Thyroid gland (tissue), 4 donors: ENCODE measurements at regions not wholly inside any gene's neighbourhood (a gene's known extent, or its start where the extent isn't known, plus 50 kb on each side); places are given as distances from the start of the nearest gene placed in this dataset.

Source experiments
- POLR2A ChIP-seq, 2 donors: fragments of 450-650 bp; IDR thresholded peaks; one replicate each; pipeline ENCODE4 v1.6.1; 2017; ENCODE audit warnings: antibody characterized with exemption in 2 of 2, mild to moderate bottlenecking in 2 of 2, moderate library complexity in 1 of 2
- TF ChIP-seq, protein P1 (sequence below), 6 experiments: fragments of 200-600 bp in 3 of 6; fragments of 450-650 bp in 3 of 6; sonication (generic) in 3 of 6; IDR thresholded peaks; one replicate each; pipeline ENCODE4 v1.5.1; 2016 to 2019; ENCODE audit warnings: antibody characterized with exemption in 6 of 6, mild to moderate bottlenecking in 2 of 6, inconsistent platforms in 1 of 6, moderate library complexity in 1 of 6

DNA sequence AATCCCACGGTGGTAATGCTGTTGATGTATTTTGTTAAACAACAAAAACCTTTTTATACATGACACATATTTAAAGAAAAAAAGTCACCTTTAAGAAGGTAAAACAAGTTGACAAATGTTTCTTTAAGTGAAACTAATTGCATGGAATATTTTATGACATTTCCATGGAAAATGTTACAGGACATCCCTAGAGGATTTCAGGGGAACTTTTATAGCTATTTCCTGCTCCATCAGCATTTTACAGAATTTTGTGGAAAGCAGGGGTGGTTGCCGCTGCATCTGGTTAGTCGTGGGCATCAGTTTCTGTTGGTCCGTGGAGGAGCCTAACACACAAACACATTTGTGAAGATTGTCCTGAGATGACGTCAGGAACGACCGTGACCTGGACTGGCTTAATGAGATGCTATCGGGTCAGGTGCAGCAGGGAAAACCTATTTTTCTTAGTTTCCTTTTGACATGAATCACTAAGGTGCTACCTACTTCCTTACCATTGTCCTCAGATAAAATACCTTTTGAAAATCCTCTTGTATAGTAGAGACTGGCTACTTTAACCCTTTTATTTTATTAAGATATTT, 305.1 kb downstream of the MAP2K6 start:
- TF ChIP-seq, protein P1, sequence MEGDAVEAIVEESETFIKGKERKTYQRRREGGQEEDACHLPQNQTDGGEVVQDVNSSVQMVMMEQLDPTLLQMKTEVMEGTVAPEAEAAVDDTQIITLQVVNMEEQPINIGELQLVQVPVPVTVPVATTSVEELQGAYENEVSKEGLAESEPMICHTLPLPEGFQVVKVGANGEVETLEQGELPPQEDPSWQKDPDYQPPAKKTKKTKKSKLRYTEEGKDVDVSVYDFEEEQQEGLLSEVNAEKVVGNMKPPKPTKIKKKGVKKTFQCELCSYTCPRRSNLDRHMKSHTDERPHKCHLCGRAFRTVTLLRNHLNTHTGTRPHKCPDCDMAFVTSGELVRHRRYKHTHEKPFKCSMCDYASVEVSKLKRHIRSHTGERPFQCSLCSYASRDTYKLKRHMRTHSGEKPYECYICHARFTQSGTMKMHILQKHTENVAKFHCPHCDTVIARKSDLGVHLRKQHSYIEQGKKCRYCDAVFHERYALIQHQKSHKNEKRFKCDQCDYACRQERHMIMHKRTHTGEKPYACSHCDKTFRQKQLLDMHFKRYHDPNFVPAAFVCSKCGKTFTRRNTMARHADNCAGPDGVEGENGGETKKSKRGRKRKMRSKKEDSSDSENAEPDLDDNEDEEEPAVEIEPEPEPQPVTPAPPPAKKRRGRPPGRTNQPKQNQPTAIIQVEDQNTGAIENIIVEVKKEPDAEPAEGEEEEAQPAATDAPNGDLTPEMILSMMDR (IDR thresholded peaks at IDR 0.05) = no peak
- TF ChIP-seq POLR2A (IDR thresholded peaks at IDR 0.05) = no peak
